ENCODE measurements at regions not wholly inside any gene's neighbourhood (a gene's known extent, or its start where the extent isn't known, plus 50 kb on each side); places are given as distances from the start of the nearest gene placed in this dataset.

- no peaks in the 10 kb centered on the region for H3K4me1 Mint-ChIP-seq
- peaks cover 9 to 14% of the 10 kb centered on the region in 2 donors for H3K9me3 Mint-ChIP-seq
- H3K36me3 Mint-ChIP-seq: peaks cover 0 to 3% of the 10 kb centered on the region in 2 donors
- no peak overlapping the region for H3K27ac Mint-ChIP-seq
- ATAC-seq (replicated peaks): no peak
- H3K27me3 Mint-ChIP-seq: peaks cover 11 to 15% of the 10 kb centered on the region in 2 donors
- H3K4me3 Mint-ChIP-seq: no peak overlapping the region
- DNase-seq: no peak
Measured at GRCh38 chr6:4568138-4568537, 208.1 kb upstream of the CDYL start.

GRCh38 chr6:4567141-4567540 lies 209.1 kb upstream of the CDYL start:
- no peak for DNase-seq
- no peaks in the 10 kb centered on the region for H3K4me1 Mint-ChIP-seq
- peaks cover 9 to 14% of the 10 kb centered on the region in 2 donors for H3K9me3 Mint-ChIP-seq
- no peak overlapping the region for H3K4me3 Mint-ChIP-seq
- peaks cover 14 to 17% of the 10 kb centered on the region in 2 donors for H3K27me3 Mint-ChIP-seq
- no peak for ATAC-seq (replicated peaks)
- H3K36me3 Mint-ChIP-seq: peaks cover 0 to 3% of the 10 kb centered on the region in 2 donors
- H3K27ac Mint-ChIP-seq: no peak overlapping the region

- H3K36me3 Mint-ChIP-seq: no peaks in the 10 kb centered on the region
- H3K27me3 Mint-ChIP-seq: peaks cover 17 to 21% of the 10 kb centered on the region in 2 donors
- no peak overlapping the region for H3K27ac Mint-ChIP-seq
- no peak for DNase-seq
- no peak overlapping the region for H3K4me3 Mint-ChIP-seq
- ATAC-seq (replicated peaks): no peak
- H3K9me3 Mint-ChIP-seq: peaks cover 2 to 6% of the 10 kb centered on the region in 2 donors
- peaks cover 0 to 2% of the 10 kb centered on the region in 2 donors for H3K4me1 Mint-ChIP-seq
Measured at GRCh38 chr6:4565301-4566250, 210.6 kb upstream of the CDYL start.

GRCh38 chr6:4564801-4565271 lies 211.4 kb upstream of the CDYL start:
- H3K27ac Mint-ChIP-seq: no peak overlapping the region
- peaks cover 4 to 6% of the 10 kb centered on the region in 2 donors for H3K4me1 Mint-ChIP-seq
- H3K4me3 Mint-ChIP-seq: no peak overlapping the region
- DNase-seq (no peak), ATAC-seq (replicated peaks) (no peak)
- H3K36me3 Mint-ChIP-seq: no peaks in the 10 kb centered on the region
- peaks cover 18 to 22% of the 10 kb centered on the region in 2 donors for H3K27me3 Mint-ChIP-seq
- H3K9me3 Mint-ChIP-seq: peaks cover 0 to 3% of the 10 kb centered on the region in 2 donors

GRCh38 chr6:4563877-4564276 lies 212.3 kb upstream of the CDYL start:
- peaks cover 0 to 6% of the 10 kb centered on the region in 2 donors for H3K9me3 Mint-ChIP-seq

GRCh38 chr6:4563156-4563555 lies 213.0 kb upstream of the CDYL start:
- no peak for ATAC-seq (replicated peaks)
- peaks cover 4 to 6% of the 10 kb centered on the region in 2 donors for H3K4me1 Mint-ChIP-seq
- no peaks in the 10 kb centered on the region for H3K36me3 Mint-ChIP-seq
- no peak for DNase-seq
- H3K4me3 Mint-ChIP-seq: no peak overlapping the region
- H3K9me3 Mint-ChIP-seq: peaks cover 0 to 3% of the 10 kb centered on the region in 2 donors
- no peak overlapping the region for H3K27ac Mint-ChIP-seq
- H3K27me3 Mint-ChIP-seq: peaks cover 23 to 26% of the 10 kb centered on the region in 2 donors

More at GRCh38 chr6:4563877-4564276, 212.3 kb upstream of the CDYL start:
- no peak overlapping the region for H3K4me3 Mint-ChIP-seq
- H3K36me3 Mint-ChIP-seq: no peaks in the 10 kb centered on the region
- peaks cover 22 to 25% of the 10 kb centered on the region in 2 donors for H3K27me3 Mint-ChIP-seq
- H3K27ac Mint-ChIP-seq: no peak overlapping the region
- H3K4me1 Mint-ChIP-seq: peaks cover 4 to 6% of the 10 kb centered on the region in 2 donors
- ATAC-seq (replicated peaks) (no peak), DNase-seq (no peak)

GRCh38 chr6:4561773-4562400 lies 214.3 kb upstream of the CDYL start:
- DNase-seq: no peak
- peaks cover 0 to 3% of the 10 kb centered on the region in 2 donors for H3K9me3 Mint-ChIP-seq

GRCh38 chr6:4561078-4561435 lies 215.1 kb upstream of the CDYL start:
- DNase-seq (no peak), ATAC-seq (replicated peaks) (no peak)
- peaks cover 0 to 3% of the 10 kb centered on the region in 2 donors for H3K9me3 Mint-ChIP-seq
- H3K27ac Mint-ChIP-seq: no peak overlapping the region
- H3K27me3 Mint-ChIP-seq: peaks cover 22 to 28% of the 10 kb centered on the region in 2 donors
- no peaks in the 10 kb centered on the region for H3K36me3 Mint-ChIP-seq
- H3K4me1 Mint-ChIP-seq: peaks cover 4 to 6% of the 10 kb centered on the region in 2 donors
- H3K4me3 Mint-ChIP-seq: no peak overlapping the region

More at GRCh38 chr6:4561773-4562400, 214.3 kb upstream of the CDYL start:
- Mint-ChIP-seq H3K36me3 (no peaks in the 10 kb centered on the region), H3K4me1 (peaks cover 4 to 6% of the 10 kb centered on the region in 2 donors), H3K4me3 (no peak overlapping the region), H3K27ac (no peak overlapping the region), H3K27me3 (peaks cover 26 to 27% of the 10 kb centered on the region in 2 donors)
- no peak for ATAC-seq (replicated peaks)

GRCh38 chr6:4560221-4561077 lies 215.8 kb upstream of the CDYL start:
- Mint-ChIP-seq H3K27ac (peak overlapping the region; percentile 1), H3K27me3 (peaks cover 20 to 25% of the 10 kb centered on the region in 2 donors), H3K36me3 (no peaks in the 10 kb centered on the region), H3K9me3 (peaks cover 0 to 3% of the 10 kb centered on the region in 2 donors), H3K4me3 (peak overlapping the region; percentile 31 to 46), H3K4me1 (peaks cover 4 to 6% of the 10 kb centered on the region in 2 donors)
- no peak for DNase-seq
- no peak for ATAC-seq (replicated peaks)

GRCh38 chr6:4559281-4559875 lies 216.8 kb upstream of the CDYL start:
- H3K4me3 Mint-ChIP-seq: no peak overlapping the region

GRCh38 chr6:4554645-4555044 lies 221.6 kb upstream of the CDYL start:
- Mint-ChIP-seq H3K9me3 (peaks cover 3 to 4% of the 10 kb centered on the region in 2 donors), H3K4me3 (no peak overlapping the region), H3K4me1 (peaks cover 0 to 2% of the 10 kb centered on the region in 2 donors), H3K27me3 (peaks cover 27 to 28% of the 10 kb centered on the region in 2 donors), H3K36me3 (no peaks in the 10 kb centered on the region), H3K27ac (no peak overlapping the region)
- ATAC-seq (replicated peaks) (no peak), DNase-seq (no peak)

More at GRCh38 chr6:4559281-4559875, 216.8 kb upstream of the CDYL start:
- peaks cover 4 to 6% of the 10 kb centered on the region in 2 donors for H3K4me1 Mint-ChIP-seq
- DNase-seq (no peak), ATAC-seq (replicated peaks) (no peak)
- H3K27ac Mint-ChIP-seq: no peak overlapping the region
- peaks cover 20 to 25% of the 10 kb centered on the region in 2 donors for H3K27me3 Mint-ChIP-seq
- H3K36me3 Mint-ChIP-seq: no peaks in the 10 kb centered on the region
- peaks cover 0 to 3% of the 10 kb centered on the region in 2 donors for H3K9me3 Mint-ChIP-seq

- Mint-ChIP-seq H3K27ac (no peak overlapping the region), H3K27me3 (peaks cover 19 to 28% of the 10 kb centered on the region in 2 donors), H3K36me3 (no peaks in the 10 kb centered on the region), H3K4me3 (no peak overlapping the region), H3K4me1 (peaks cover 0 to 2% of the 10 kb centered on the region in 2 donors), H3K9me3 (peaks cover 0 to 4% of the 10 kb centered on the region in 2 donors)
- DNase-seq: no peak
- peak in 1 of 2 donors; percentile 51 for ATAC-seq (replicated peaks)
Measured at GRCh38 chr6:4553387-4553786, 222.8 kb upstream of the CDYL start.

- DNase-seq (no peak), ATAC-seq (replicated peaks) (peak in 1 of 2 donors; percentile 23)
- Mint-ChIP-seq H3K27ac (no peak overlapping the region), H3K4me3 (no peak overlapping the region), H3K36me3 (no peaks in the 10 kb centered on the region), H3K4me1 (peaks cover 0 to 2% of the 10 kb centered on the region in 2 donors), H3K27me3 (peaks cover 19 to 24% of the 10 kb centered on the region in 2 donors), H3K9me3 (peaks cover 0 to 4% of the 10 kb centered on the region in 2 donors)
Measured at GRCh38 chr6:4550227-4550597, 226.0 kb upstream of the CDYL start.

Data from stimulated activated naive B cell treated with anti-CD40 and anti-IgM and Interleukin-4, amounts not matched to agents 10 μg/mL and 1 μg/mL and 100 μg/mL, for 72 hours (primary cell).